ENCODE measurements at regions not wholly inside any gene's neighbourhood (a gene's known extent, or its start where the extent isn't known, plus 50 kb on each side); places are given as distances from the start of the nearest gene placed in this dataset.

DNA sequence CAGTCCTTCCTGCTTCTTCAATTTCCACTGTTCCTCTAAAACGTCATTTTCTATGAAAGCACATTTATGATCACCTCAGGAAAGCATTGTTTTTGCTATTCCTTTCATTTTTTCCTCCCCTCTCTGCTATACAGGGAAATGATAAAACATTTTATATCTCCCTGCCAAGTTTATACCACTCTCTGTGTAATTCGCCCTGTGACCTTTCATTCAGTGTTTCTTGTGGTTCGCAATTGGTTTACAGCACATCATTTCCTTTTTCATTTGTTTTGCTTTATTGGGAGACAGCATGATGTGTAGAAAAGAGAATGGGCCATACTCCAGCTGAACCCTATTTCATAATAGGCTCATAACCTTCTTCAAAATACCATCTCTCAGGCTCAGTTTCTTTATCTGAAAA is 99.9 kb upstream of the RAPGEF2 start:
- TF ChIP-seq POLR2A (IDR thresholded peaks at IDR 0.05) (no peak), CTCF (IDR thresholded peaks at IDR 0.05) (no peak), POLR2AphosphoS5 (IDR thresholded peaks at IDR 0.05) (no peak), EP300 (IDR thresholded peaks at IDR 0.05) (no peak)

All from gastroesophageal sphincter (tissue), 3 donors.